Spleen (tissue), 7 donors: ENCODE measurements at regions not wholly inside any gene's neighbourhood (a gene's known extent, or its start where the extent isn't known, plus 50 kb on each side); places are given as distances from the start of the nearest gene placed in this dataset.

Experiments
- CTCF ChIP-seq, 11 experiments: fragments of 200-600 bp in 7 of 11; fragments of 450-650 bp in 4 of 11; sonication (generic) in 4 of 11; IDR thresholded peaks in 8 of 11; conservative IDR thresholded peaks in 3 of 11; 1 replicate in 7 of 11; 2 replicates in 4 of 11; pipeline versions ENCODE4 v1.4.0 to v1.8.0; 2016 to 2021; ENCODE audit warnings: antibody characterized with exemption in 11 of 11, inconsistent platforms in 4 of 11, mild to moderate bottlenecking in 1 of 11
- POLR2AphosphoS5 ChIP-seq, 3 donors: sonication (generic); formaldehyde crosslinking; IDR thresholded peaks; one replicate each; pipeline ENCODE4 v1.5.1; 2017; ENCODE audit warnings: antibody characterized with exemption in 3 of 3
- donor health status: DM: no; HTN: no; CAD: no; lungs with moderate emphysema.
- donor health status: DM: no; HTN: no; CAD: no.
- donor health status: DM: no; HTN: no; CAD: no.

GRCh38 chr7:47640265-47640664, 58.4 kb upstream of the TNS3 start:
- TF ChIP-seq POLR2AphosphoS5 (IDR thresholded peaks at IDR 0.05) (no peak), CTCF (IDR thresholded peaks at IDR 0.05 in 8 of 11, conservative IDR thresholded peaks at IDR 0.05 in 3 of 11) (no peak)
